WI38 (cell line): ENCODE measurements at regions not wholly inside any gene's neighbourhood (a gene's known extent, or its start where the extent isn't known, plus 50 kb on each side); places are given as distances from the start of the nearest gene placed in this dataset.

Experiments used
- H3K4me3 ChIP-seq: 2 replicates; pipeline ENCODE4 v1.5.1; 2011; ENCODE audit warnings: low read depth, mild to moderate bottlenecking, control low read depth, low read length
- CTCF ChIP-seq: IDR thresholded peaks from 2 replicates; pipeline ENCODE4 v1.5.1; 2012; ENCODE audit warnings: low read depth, mild to moderate bottlenecking, control low read depth, low read length

- no peak overlapping the region for H3K4me3 ChIP-seq
- TF ChIP-seq CTCF = no peak
Observed at GRCh38 chr13:26831336-26831908, 70.8 kb upstream of the GPR12 start.

GRCh38 chr13:26829716-26830115 is 69.1 kb upstream of the GPR12 start:
- no peak overlapping the region for H3K4me3 ChIP-seq
- no peak for TF ChIP-seq CTCF

GRCh38 chr13:26824581-26824980 is 64.0 kb upstream of the GPR12 start:
- no peak for TF ChIP-seq CTCF

GRCh38 chr13:26822146-26822545 is 61.6 kb upstream of the GPR12 start:
- TF ChIP-seq CTCF = no peak
- H3K4me3 ChIP-seq = no peak overlapping the region

More at GRCh38 chr13:26824581-26824980, 64.0 kb upstream of the GPR12 start:
- no peak overlapping the region for H3K4me3 ChIP-seq

GRCh38 chr13:26821672-26822071 is 61.1 kb upstream of the GPR12 start:
- no peak for TF ChIP-seq CTCF
- H3K4me3 ChIP-seq = no peak overlapping the region

GRCh38 chr13:26820871-26821270 is 60.3 kb upstream of the GPR12 start:
- TF ChIP-seq CTCF = no peak
- no peak overlapping the region for H3K4me3 ChIP-seq

- H3K4me3 ChIP-seq = no peak overlapping the region
- no peak for TF ChIP-seq CTCF
Observed at GRCh38 chr13:26819046-26819445, 58.5 kb upstream of the GPR12 start.
